C4-2B (cell line): ENCODE measurements at regions not wholly inside any gene's neighbourhood (a gene's known extent, or its start where the extent isn't known, plus 50 kb on each side); places are given as distances from the start of the nearest gene placed in this dataset.

ENCODE experiments used
- H3K27ac ChIP-seq: fragments of 450-650 bp; 2 replicates; pipeline ENCODE4 v1.5.1; 2017
- CTCF ChIP-seq: fragments of 450-650 bp; conservative IDR thresholded peaks from 2 replicates; pipeline ENCODE4 v1.5.1; 2017; ENCODE audit warnings: mild to moderate bottlenecking
- ZFX ChIP-seq: fragments of 450-650 bp; IDR thresholded peaks from 2 replicates; pipeline ENCODE4 v1.6.1; 2017

- no peak overlapping the region for H3K27ac ChIP-seq
- TF ChIP-seq ZFX (no peak), CTCF (no peak)
Measured at GRCh38 chr6:1031720-1032119, 280.2 kb upstream of the FOXQ1 start.

GRCh38 chr6:1029141-1029540 is 282.8 kb upstream of the FOXQ1 start:
- H3K27ac ChIP-seq, result no peak overlapping the region
- TF ChIP-seq ZFX (no peak), CTCF (no peak)

GRCh38 chr6:1028723-1029122 is 283.2 kb upstream of the FOXQ1 start:
- H3K27ac ChIP-seq, result no peak overlapping the region
- TF ChIP-seq CTCF, result no peak
- no peak for TF ChIP-seq ZFX

GRCh38 chr6:1027795-1028569 is 283.9 kb upstream of the FOXQ1 start:
- H3K27ac ChIP-seq, result no peak overlapping the region
- TF ChIP-seq CTCF (no peak), ZFX (no peak)

- no peak for TF ChIP-seq CTCF
- no peak for TF ChIP-seq ZFX
- no peak overlapping the region for H3K27ac ChIP-seq
Measured at GRCh38 chr6:1027109-1027794, 284.6 kb upstream of the FOXQ1 start.

GRCh38 chr6:1025821-1026220 is 286.1 kb upstream of the FOXQ1 start:
- H3K27ac ChIP-seq, result no peak overlapping the region
- TF ChIP-seq ZFX (no peak), CTCF (no peak)

- no peak for TF ChIP-seq CTCF
- TF ChIP-seq ZFX, result no peak
Measured at GRCh38 chr6:1024587-1024986, 287.3 kb upstream of the FOXQ1 start.

More at GRCh38 chr6:1024587-1024986, 287.3 kb upstream of the FOXQ1 start:
- H3K27ac ChIP-seq, result peak overlapping the region; percentile 41; the same call in 1 of the 2 replicates
